ENCODE measurements at regions not wholly inside any gene's neighbourhood (a gene's known extent, or its start where the extent isn't known, plus 50 kb on each side); places are given as distances from the start of the nearest gene placed in this dataset.

DNA sequence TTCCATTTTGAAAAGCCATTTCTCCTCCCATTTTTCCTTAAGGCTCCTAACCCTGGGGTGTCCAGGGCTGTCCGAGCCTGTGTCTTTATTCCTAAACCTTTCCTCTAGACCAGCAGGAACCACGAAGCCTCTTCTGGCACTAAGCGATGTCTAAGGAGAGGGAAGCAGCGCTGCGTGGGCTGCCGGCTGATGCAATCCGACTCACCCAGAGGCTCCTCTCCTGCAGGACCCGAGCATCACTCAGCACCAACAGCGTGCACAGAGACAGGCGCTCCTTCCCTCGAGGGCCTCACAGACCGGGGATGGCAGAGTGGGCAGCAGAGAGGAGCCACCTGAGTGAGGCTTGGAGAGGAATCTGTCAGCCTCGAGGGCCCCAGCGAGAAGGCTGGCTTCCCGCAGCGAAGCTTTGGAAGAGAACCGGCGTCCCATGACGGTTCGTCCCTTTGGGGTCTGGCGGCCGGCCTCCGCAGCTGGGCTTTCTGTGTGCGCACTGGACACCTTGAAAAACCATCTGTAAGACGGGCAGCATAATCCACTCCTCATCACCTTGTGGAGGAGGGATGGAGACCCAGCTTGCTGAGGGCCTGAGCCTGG, 174.3 kb downstream of the FOXL1 start:
- no peak overlapping the region for H3K9ac ChIP-seq (ENCODE audit: low read depth in 1 of 2, low read length in 2 of 2)
- no peaks in the 10 kb centered on the region for H3K9me3 ChIP-seq (ENCODE audit: control insufficient read depth in 2 of 2, low read length in 2 of 2)
- no peak overlapping the region for H3K27ac ChIP-seq (ENCODE audit: low read depth in 2 of 2, low read length in 2 of 2)
- no peak overlapping the region for H3K4me3 ChIP-seq (ENCODE audit: low read length in 2 of 2)
- H3K4me1 ChIP-seq (ENCODE audit: control insufficient read depth in 2 of 2, insufficient read depth in 2 of 2, low read length in 2 of 2) = no peaks in the 10 kb centered on the region
- H3K27me3 ChIP-seq (ENCODE audit: control insufficient read depth in 2 of 2, insufficient read depth in 2 of 2, low read length in 2 of 2) = peaks cover 2 to 3% of the 10 kb centered on the region in 2 donors
- no peaks in the 10 kb centered on the region for H3K36me3 ChIP-seq (ENCODE audit: control insufficient read depth in 2 of 2, insufficient read depth in 2 of 2, low read length in 2 of 2)

DNA sequence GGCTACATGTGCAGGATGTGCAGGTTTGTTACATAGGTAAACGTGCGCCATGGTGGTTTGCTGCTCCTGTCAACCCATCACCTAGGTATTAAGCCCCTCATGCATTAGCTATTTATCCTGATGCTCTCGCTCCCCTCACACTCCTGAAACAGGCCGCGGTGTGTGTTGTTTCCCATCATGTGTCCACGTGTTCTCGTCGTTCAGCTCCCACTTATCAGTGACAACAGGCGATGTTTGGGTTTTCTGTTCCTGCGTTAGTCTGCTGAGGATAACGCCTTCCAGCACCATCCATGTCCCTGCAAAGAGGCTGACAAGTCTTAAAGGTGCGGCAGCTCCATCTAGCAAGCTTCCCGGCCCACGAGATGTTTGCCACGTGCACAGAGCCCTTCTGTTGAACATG, 175.1 kb downstream of the FOXL1 start:
- peaks cover 2 to 3% of the 10 kb centered on the region in 2 donors for H3K27me3 ChIP-seq (ENCODE audit: control insufficient read depth in 2 of 2, insufficient read depth in 2 of 2, low read length in 2 of 2)
- H3K4me3 ChIP-seq (ENCODE audit: low read length in 2 of 2) = no peak overlapping the region
- no peaks in the 10 kb centered on the region for H3K9me3 ChIP-seq (ENCODE audit: control insufficient read depth in 2 of 2, low read length in 2 of 2)
- H3K27ac ChIP-seq (ENCODE audit: low read depth in 2 of 2, low read length in 2 of 2) = no peak overlapping the region
- H3K9ac ChIP-seq (ENCODE audit: low read depth in 1 of 2, low read length in 2 of 2) = no peak overlapping the region
- no peaks in the 10 kb centered on the region for H3K36me3 ChIP-seq (ENCODE audit: control insufficient read depth in 2 of 2, insufficient read depth in 2 of 2, low read length in 2 of 2)
- no peaks in the 10 kb centered on the region for H3K4me1 ChIP-seq (ENCODE audit: control insufficient read depth in 2 of 2, insufficient read depth in 2 of 2, low read length in 2 of 2)

DNA sequence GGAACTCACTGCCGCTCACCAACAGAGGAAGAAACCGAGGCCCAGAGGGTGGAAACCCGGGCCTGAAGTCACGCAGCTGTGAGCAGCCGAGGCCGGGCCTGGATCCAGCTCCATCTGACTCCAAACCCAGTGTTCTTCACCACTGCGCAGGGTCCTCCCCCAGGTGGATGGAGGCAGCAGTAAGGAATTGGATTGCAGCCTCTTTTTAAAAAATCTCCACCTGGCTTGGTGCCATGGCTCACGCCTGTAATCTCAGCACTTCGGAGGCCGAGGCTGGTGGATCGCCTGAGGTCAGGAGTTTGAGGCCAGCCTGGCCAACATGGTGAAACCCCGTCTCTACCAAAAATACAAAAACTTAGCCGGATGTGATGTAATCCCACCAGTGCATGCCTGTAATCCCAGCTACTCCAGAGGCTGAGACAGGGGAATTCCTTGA, 177.2 kb downstream of the FOXL1 start:
- Histone ChIP-seq H3K9ac (ENCODE audit: low read depth in 1 of 2, low read length in 2 of 2) (no peak overlapping the region), H3K4me3 (ENCODE audit: low read length in 2 of 2) (no peak overlapping the region), H3K9me3 (ENCODE audit: control insufficient read depth in 2 of 2, low read length in 2 of 2) (no peaks in the 10 kb centered on the region), H3K4me1 (ENCODE audit: control insufficient read depth in 2 of 2, insufficient read depth in 2 of 2, low read length in 2 of 2) (no peaks in the 10 kb centered on the region), H3K36me3 (ENCODE audit: control insufficient read depth in 2 of 2, insufficient read depth in 2 of 2, low read length in 2 of 2) (no peaks in the 10 kb centered on the region), H3K27me3 (ENCODE audit: control insufficient read depth in 2 of 2, insufficient read depth in 2 of 2, low read length in 2 of 2) (peaks cover 2 to 3% of the 10 kb centered on the region in 2 donors), H3K27ac (ENCODE audit: low read depth in 2 of 2, low read length in 2 of 2) (no peak overlapping the region)

DNA sequence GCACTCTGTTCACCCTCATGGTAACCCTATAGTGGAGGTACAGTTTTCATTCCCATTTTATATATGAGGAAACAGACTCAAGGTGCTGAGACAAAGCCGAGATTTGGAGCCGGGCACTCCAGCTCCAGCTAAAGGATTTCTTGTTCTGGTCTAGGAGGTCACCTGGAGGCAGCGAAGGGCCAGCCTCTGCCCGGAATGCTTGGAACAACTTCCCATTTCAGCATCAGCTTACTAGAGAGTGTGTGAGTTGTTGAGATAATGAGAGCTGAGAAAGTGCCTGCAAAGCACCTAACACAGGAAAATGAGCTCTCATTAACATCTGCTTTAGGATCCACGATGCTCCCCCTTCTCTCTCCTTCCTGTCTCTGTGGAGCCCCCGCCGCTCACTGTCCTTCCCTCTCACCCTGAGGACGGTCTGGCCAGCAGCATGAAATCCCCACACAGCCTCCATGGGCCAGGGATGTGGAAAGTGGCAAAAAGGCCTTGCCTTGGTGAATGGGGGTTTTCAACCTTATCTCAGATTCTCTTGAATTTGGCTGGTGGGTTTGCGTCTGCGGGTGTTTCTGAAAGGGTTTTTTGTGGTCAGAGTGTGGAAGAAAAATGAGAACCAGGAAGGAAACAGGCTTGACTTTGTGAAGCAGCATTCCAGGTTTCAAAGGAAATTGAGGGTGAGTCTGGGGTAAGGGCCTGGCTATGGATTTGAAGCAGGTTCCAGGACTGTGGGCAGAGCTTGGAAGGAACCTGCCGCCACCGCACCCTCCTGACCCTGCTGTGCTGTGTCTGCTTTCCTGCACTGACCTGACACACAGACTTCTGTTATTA, 178.7 kb downstream of the FOXL1 start:
- no peak overlapping the region for H3K27ac ChIP-seq (ENCODE audit: low read depth in 2 of 2, low read length in 2 of 2)
- H3K27me3 ChIP-seq (ENCODE audit: control insufficient read depth in 2 of 2, insufficient read depth in 2 of 2, low read length in 2 of 2) = peaks cover 2 to 3% of the 10 kb centered on the region in 2 donors
- H3K4me3 ChIP-seq (ENCODE audit: low read length in 2 of 2) = no peak overlapping the region

DNA sequence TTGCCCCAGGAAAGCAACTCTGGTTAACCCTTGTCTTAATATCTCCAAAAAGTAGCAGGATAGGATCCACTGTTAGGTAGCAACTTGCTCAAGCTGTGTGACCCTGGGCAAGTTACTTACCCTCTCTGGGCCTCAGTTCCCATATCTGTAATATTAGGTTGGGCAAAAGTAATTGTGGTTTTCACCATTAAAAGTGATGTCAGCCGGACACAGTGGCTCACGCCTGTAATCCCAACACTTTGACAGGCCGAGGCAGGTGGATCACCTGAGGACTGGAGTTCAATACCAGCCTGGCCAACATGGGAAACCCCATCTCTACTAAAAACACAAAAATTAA, 179.3 kb downstream of the FOXL1 start:
- H3K4me3 ChIP-seq (ENCODE audit: low read length in 2 of 2) = no peak overlapping the region
- H3K36me3 ChIP-seq (ENCODE audit: control insufficient read depth in 2 of 2, insufficient read depth in 2 of 2, low read length in 2 of 2) = no peaks in the 10 kb centered on the region
- H3K9me3 ChIP-seq (ENCODE audit: control insufficient read depth in 2 of 2, low read length in 2 of 2) = no peaks in the 10 kb centered on the region
- no peak overlapping the region for H3K9ac ChIP-seq (ENCODE audit: low read depth in 1 of 2, low read length in 2 of 2)
- H3K27me3 ChIP-seq (ENCODE audit: control insufficient read depth in 2 of 2, insufficient read depth in 2 of 2, low read length in 2 of 2) = peaks cover 4 to 6% of the 10 kb centered on the region in 2 donors
- no peak overlapping the region for H3K27ac ChIP-seq (ENCODE audit: low read depth in 2 of 2, low read length in 2 of 2)
- H3K4me1 ChIP-seq (ENCODE audit: control insufficient read depth in 2 of 2, insufficient read depth in 2 of 2, low read length in 2 of 2) = peaks cover 0 to 2% of the 10 kb centered on the region in 2 donors

More for the DNA sequence above, 178.7 kb downstream of the FOXL1 start:
- H3K4me1 ChIP-seq (ENCODE audit: control insufficient read depth in 2 of 2, insufficient read depth in 2 of 2, low read length in 2 of 2) = peaks cover 0 to 2% of the 10 kb centered on the region in 2 donors
- H3K36me3 ChIP-seq (ENCODE audit: control insufficient read depth in 2 of 2, insufficient read depth in 2 of 2, low read length in 2 of 2) = no peaks in the 10 kb centered on the region
- no peak overlapping the region for H3K9ac ChIP-seq (ENCODE audit: low read depth in 1 of 2, low read length in 2 of 2)
- no peaks in the 10 kb centered on the region for H3K9me3 ChIP-seq (ENCODE audit: control insufficient read depth in 2 of 2, low read length in 2 of 2)

DNA sequence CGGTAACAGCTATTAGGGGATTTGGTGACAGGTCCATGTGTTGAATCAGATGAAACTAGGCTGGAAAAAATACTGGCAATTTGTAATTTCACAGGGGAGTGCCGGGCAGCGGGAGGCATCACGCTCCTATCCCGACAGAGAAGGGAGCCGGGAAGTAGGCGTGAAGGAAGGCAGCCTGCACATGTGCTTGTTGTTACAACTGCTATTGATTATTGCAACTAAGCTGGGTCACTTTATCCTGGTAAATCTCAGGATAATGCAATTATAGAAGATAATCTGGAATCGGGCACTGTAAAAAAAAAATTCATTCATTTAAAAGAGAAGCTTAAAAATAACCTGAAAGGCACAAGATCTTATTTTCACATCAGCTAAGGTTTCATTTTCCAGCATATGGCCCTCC, 180.6 kb downstream of the FOXL1 start:
- Histone ChIP-seq H3K9ac (ENCODE audit: low read depth in 1 of 2, low read length in 2 of 2) (no peak overlapping the region), H3K4me1 (ENCODE audit: control insufficient read depth in 2 of 2, insufficient read depth in 2 of 2, low read length in 2 of 2) (peaks cover 0 to 2% of the 10 kb centered on the region in 2 donors), H3K27me3 (ENCODE audit: control insufficient read depth in 2 of 2, insufficient read depth in 2 of 2, low read length in 2 of 2) (peaks cover 4 to 7% of the 10 kb centered on the region in 2 donors), H3K27ac (ENCODE audit: low read depth in 2 of 2, low read length in 2 of 2) (no peak overlapping the region), H3K36me3 (ENCODE audit: control insufficient read depth in 2 of 2, insufficient read depth in 2 of 2, low read length in 2 of 2) (no peaks in the 10 kb centered on the region), H3K9me3 (ENCODE audit: control insufficient read depth in 2 of 2, low read length in 2 of 2) (no peaks in the 10 kb centered on the region), H3K4me3 (ENCODE audit: low read length in 2 of 2) (no peak overlapping the region)

DNA sequence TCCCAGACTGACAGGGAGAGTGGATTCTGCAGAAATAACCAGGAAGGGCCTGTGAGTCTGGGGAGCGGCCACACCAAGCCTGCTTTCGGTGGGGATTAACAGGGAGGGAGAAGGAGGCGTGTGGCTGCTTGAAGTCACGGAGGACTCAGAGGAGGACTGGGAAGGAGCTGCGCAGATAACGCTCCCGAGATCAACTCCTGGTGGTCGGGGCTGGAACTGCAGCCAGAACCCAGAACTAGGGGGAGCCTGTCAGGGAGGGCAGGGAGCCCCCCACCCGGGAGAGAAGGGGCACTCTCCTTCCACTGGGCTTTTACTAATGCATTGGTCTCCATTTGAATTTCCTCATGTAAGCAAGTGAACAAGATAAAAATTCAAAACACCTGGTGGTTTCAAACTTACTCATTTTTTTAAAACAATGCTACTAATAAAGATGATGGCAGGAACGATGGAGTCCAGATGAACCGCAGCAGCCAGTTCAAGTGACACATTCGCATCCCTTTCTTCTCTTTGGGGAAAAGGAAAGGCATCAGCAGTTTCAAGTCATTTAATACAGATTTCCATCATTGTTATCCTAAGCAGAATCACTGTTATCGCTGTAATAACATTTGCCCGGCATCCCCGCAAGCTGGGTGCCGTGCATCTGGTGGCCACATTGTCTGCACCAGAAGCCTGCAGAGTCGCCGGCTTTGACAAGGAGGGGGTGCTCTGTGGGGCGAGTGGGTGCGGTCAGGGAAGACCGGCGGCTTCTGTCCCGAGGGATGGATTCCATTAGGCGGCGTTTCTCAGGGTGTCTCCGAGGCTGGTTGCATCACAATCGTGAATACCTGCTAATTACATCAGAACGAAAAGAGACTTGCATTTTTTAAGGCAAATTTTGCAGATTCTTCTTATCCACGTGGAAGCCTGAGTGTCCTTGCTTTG, 183.0 kb downstream of the FOXL1 start:
- Histone ChIP-seq H3K9ac (ENCODE audit: low read depth in 1 of 2, low read length in 2 of 2) (no peak overlapping the region), H3K9me3 (ENCODE audit: control insufficient read depth in 2 of 2, low read length in 2 of 2) (no peaks in the 10 kb centered on the region), H3K4me3 (ENCODE audit: low read length in 2 of 2) (no peak overlapping the region), H3K4me1 (ENCODE audit: control insufficient read depth in 2 of 2, insufficient read depth in 2 of 2, low read length in 2 of 2) (peaks cover 0 to 2% of the 10 kb centered on the region in 2 donors), H3K36me3 (ENCODE audit: control insufficient read depth in 2 of 2, insufficient read depth in 2 of 2, low read length in 2 of 2) (no peaks in the 10 kb centered on the region), H3K27ac (ENCODE audit: low read depth in 2 of 2, low read length in 2 of 2) (no peak overlapping the region), H3K27me3 (ENCODE audit: control insufficient read depth in 2 of 2, insufficient read depth in 2 of 2, low read length in 2 of 2) (peaks cover 4 to 7% of the 10 kb centered on the region in 2 donors)

DNA sequence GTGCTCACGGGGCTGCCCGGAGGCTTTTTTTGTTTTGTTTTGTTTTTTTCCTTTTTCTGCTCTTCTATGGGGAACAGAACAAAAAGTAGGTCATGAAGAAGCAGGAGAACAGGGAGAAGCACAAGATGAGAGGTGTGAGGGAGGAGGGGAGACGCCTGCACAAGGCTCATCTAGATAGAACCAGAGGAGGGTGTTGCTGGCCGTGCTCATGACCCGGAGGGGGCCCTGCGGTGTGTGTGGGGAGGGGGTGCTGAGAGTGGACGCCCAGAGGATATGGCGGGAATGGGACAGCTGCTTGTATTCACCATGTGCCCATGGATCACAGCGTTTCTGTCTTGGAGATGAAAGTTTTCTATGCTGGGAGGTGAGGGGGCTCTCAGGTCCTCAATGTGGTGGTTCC, 183.7 kb downstream of the FOXL1 start:
- H3K27ac ChIP-seq (ENCODE audit: low read depth in 2 of 2, low read length in 2 of 2) = no peak overlapping the region
- H3K36me3 ChIP-seq (ENCODE audit: control insufficient read depth in 2 of 2, insufficient read depth in 2 of 2, low read length in 2 of 2) = no peaks in the 10 kb centered on the region
- no peaks in the 10 kb centered on the region for H3K9me3 ChIP-seq (ENCODE audit: control insufficient read depth in 2 of 2, low read length in 2 of 2)
- H3K27me3 ChIP-seq (ENCODE audit: control insufficient read depth in 2 of 2, insufficient read depth in 2 of 2, low read length in 2 of 2) = peaks cover 2 to 7% of the 10 kb centered on the region in 2 donors
- H3K4me1 ChIP-seq (ENCODE audit: control insufficient read depth in 2 of 2, insufficient read depth in 2 of 2, low read length in 2 of 2) = peaks cover 0 to 2% of the 10 kb centered on the region in 2 donors
- no peak overlapping the region for H3K4me3 ChIP-seq (ENCODE audit: low read length in 2 of 2)
- no peak overlapping the region for H3K9ac ChIP-seq (ENCODE audit: low read depth in 1 of 2, low read length in 2 of 2)

DNA sequence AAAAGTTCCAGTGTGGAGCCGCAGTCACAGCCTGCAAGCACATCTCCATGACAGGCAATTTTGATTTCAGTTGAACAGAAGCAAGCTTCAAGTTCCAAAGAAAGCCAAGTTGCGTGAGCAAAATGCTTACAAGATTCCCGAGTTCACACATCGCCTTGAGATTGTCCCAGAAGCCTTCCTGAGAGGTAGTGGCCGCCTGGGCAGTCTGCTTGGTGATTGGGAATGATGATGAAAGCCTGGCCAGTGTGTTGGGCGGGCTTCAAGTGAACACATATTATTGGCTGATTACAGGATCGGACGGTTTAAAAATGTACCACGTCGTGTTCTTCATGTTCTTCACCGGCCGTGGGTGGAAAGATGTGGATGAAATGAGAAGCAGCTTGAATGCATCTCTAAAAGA, 185.5 kb downstream of the FOXL1 start:
- peaks cover 2 to 4% of the 10 kb centered on the region in 2 donors for H3K27me3 ChIP-seq (ENCODE audit: control insufficient read depth in 2 of 2, insufficient read depth in 2 of 2, low read length in 2 of 2)

DNA sequence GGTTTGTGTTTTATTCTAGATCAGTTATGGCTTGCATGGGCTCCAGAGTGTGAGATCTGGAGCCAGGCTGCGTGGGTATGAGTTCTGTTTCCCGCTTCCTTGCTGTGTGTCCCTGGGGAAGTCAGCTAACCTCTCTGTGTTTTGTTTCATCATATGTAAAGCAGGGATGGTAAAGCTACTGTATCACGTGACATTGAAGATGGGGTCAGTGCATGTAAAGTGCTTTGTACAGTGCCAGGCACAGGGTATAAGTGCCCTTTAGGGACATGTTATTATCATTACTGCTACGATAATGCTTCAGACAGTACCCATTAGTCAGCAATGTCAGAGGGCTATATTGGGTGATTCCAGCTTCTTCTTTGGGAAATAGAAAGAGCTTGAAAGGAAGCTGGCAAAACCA, 186.2 kb downstream of the FOXL1 start:
- H3K36me3 ChIP-seq (ENCODE audit: control insufficient read depth in 2 of 2, insufficient read depth in 2 of 2, low read length in 2 of 2) = no peaks in the 10 kb centered on the region
- no peaks in the 10 kb centered on the region for H3K9me3 ChIP-seq (ENCODE audit: control insufficient read depth in 2 of 2, low read length in 2 of 2)
- H3K4me3 ChIP-seq (ENCODE audit: low read length in 2 of 2) = no peak overlapping the region
- H3K4me1 ChIP-seq (ENCODE audit: control insufficient read depth in 2 of 2, insufficient read depth in 2 of 2, low read length in 2 of 2) = peaks cover 0 to 2% of the 10 kb centered on the region in 2 donors
- no peak overlapping the region for H3K27ac ChIP-seq (ENCODE audit: low read depth in 2 of 2, low read length in 2 of 2)
- H3K9ac ChIP-seq (ENCODE audit: low read depth in 1 of 2, low read length in 2 of 2) = no peak overlapping the region
- peaks cover 2 to 4% of the 10 kb centered on the region in 2 donors for H3K27me3 ChIP-seq (ENCODE audit: control insufficient read depth in 2 of 2, insufficient read depth in 2 of 2, low read length in 2 of 2)

More for the DNA sequence above, 185.5 kb downstream of the FOXL1 start:
- no peaks in the 10 kb centered on the region for H3K9me3 ChIP-seq (ENCODE audit: control insufficient read depth in 2 of 2, low read length in 2 of 2)
- H3K36me3 ChIP-seq (ENCODE audit: control insufficient read depth in 2 of 2, insufficient read depth in 2 of 2, low read length in 2 of 2) = no peaks in the 10 kb centered on the region
- no peak overlapping the region for H3K27ac ChIP-seq (ENCODE audit: low read depth in 2 of 2, low read length in 2 of 2)
- H3K9ac ChIP-seq (ENCODE audit: low read depth in 1 of 2, low read length in 2 of 2) = no peak overlapping the region
- H3K4me3 ChIP-seq (ENCODE audit: low read length in 2 of 2) = no peak overlapping the region
- peaks cover 0 to 2% of the 10 kb centered on the region in 2 donors for H3K4me1 ChIP-seq (ENCODE audit: control insufficient read depth in 2 of 2, insufficient read depth in 2 of 2, low read length in 2 of 2)
